H7 (cell line): ENCODE measurements at regions not wholly inside any gene's neighbourhood (a gene's known extent, or its start where the extent isn't known, plus 50 kb on each side); places are given as distances from the start of the nearest gene placed in this dataset.
"Not testable (repeated sequence)": the region's sequence is repeated elsewhere in the genome, so short reads cannot be mapped to it uniquely, and the experiment has no call there.

ENCODE experiments used
- DNase-seq: peaks from one replicate; pipeline ENCODE4 v3.0.0; 2012
- H3K27me3 ChIP-seq: 2 replicates; pipeline ENCODE4 v1.6.0; 2011; ENCODE audit warnings: mild to moderate bottlenecking, low read length; ENCODE audit not compliant: control insufficient read depth, insufficient read depth
- H3K36me3 ChIP-seq: replicated peaks from 2 replicates; pipeline ENCODE4 v1.5.1; 2011; ENCODE audit warnings: low read length; ENCODE audit not compliant: control insufficient read depth, insufficient read depth
- H3K4me3 ChIP-seq: 2 replicates; pipeline ENCODE4 v1.5.1; 2011; ENCODE audit warnings: low read depth, mild to moderate bottlenecking, control low read depth, low read length, moderate library complexity; ENCODE audit not compliant: insufficient read depth

DNA sequence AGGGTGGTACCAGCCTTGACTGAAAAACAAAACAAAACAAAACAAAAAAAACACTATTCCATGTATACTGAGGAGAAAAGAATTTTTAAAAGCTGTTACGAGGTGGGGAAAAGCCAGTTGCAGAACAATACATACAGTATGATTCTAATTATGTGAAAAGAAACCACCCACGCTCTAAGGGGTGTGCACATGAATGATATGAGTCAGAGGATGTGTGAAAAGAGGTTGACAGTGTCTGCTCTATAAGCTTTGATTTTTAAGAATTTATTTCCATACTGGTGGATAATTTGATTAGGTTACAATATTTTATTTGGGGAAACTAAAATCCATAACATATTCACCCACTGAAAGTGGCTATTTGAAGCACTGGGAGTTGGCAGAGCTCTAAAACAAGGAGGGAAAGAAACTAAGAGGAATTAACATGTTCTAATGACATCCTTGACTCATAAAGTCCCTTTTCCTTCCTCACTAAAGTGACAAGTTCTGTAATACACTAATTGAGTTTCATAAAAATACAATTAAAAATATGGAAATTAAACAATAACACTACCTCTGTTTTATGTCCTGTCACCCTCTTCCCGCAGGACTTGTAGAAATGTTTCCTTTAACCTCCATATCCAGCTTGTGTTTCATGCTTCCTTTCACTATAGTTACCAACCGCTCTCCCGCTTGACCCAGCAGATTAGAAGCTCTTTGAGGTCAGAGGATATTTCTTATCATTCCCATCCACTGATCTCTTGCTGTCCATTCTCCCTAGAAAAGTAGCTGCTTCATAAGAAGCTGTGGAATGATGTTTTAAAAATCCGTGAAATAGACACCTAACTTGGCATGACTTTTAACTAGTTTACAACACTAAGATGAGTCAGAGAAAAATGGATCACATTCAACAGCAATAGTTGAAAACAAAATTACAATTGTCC, 118.6 kb upstream of the CCDC28A start:
- Histone ChIP-seq H3K27me3 (no peaks in the 10 kb centered on the region), H3K4me3 (no peak overlapping the region), H3K36me3 (no peaks in the 10 kb centered on the region)
- DNase-seq = no peak

GRCh38 chr6:138655828-138656227, 117.7 kb upstream of the CCDC28A start:
- DNase-seq = no peak
- H3K4me3 ChIP-seq = no peak overlapping the region

DNA sequence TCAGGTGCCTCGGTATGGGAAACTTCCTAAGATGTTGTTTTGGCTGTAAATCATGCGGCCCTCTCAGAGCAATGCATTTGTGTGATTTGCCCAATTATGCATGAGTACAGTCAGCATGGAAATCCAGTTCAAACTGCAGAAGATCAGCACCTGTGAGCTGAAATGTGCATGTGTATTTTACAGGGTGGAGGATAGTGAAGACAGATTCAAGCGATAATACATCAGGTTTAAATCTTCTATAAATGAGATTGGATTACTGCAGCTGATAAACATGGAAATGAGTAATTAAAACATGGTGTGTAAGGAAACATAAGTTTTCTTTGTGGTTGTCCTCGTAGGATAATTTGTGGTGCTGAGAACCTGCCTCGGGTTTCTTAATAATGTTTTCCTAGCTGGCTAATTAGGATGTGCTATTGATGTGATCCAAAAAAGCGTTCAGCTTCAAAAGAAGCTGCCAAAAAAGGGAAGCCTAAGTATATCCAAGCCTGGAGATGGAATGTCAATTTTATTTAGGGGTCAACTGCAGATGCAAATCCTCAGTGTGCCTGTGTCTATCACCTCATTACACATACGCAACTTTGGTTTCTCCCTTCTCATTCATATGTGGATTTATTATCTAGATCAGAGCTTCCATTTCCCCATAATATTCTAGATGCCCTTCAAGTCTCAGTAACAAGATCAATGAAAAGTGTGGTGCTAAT, 117.1 kb upstream of the CCDC28A start:
- Histone ChIP-seq H3K27me3 (no peaks in the 10 kb centered on the region), H3K4me3 (no peak overlapping the region), H3K36me3 (no peaks in the 10 kb centered on the region)
- DNase-seq = no peak

More at GRCh38 chr6:138655828-138656227, 117.7 kb upstream of the CCDC28A start:
- H3K27me3 ChIP-seq = no peaks in the 10 kb centered on the region
- no peaks in the 10 kb centered on the region for H3K36me3 ChIP-seq

DNA sequence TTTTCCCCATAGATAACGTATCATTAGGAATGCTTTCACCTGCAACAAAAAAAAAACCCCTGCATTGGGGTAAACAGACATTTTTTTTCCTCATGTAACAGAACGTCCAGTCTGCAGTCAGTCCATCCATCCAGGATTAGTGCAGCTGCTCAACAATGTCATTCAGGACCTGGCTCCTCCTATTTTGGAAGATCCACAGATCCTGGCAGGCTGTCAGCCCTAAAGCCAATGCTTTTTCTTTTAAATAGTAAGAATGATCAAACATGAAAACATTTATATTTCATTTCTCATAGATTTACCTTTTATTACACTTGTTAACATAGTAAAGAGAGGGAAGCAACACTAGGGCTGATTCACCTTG, 116.5 kb upstream of the CCDC28A start:
- DNase-seq = no peak
- no peak overlapping the region for H3K4me3 ChIP-seq
- H3K36me3 ChIP-seq = no peaks in the 10 kb centered on the region
- H3K27me3 ChIP-seq = no peaks in the 10 kb centered on the region

GRCh38 chr6:138659998-138660397, 113.6 kb upstream of the CCDC28A start:
- DNase-seq = no peak
- H3K36me3 ChIP-seq = no peaks in the 10 kb centered on the region
- no peak overlapping the region for H3K4me3 ChIP-seq
- H3K27me3 ChIP-seq = no peaks in the 10 kb centered on the region

- Histone ChIP-seq H3K4me3 (no peak overlapping the region), H3K36me3 (no peaks in the 10 kb centered on the region), H3K27me3 (no peaks in the 10 kb centered on the region)
- no peak for DNase-seq
These were observed 111.1 kb upstream of the CCDC28A start for GRCh38 chr6:138662471-138662870.

- Histone ChIP-seq H3K27me3 (no peaks in the 10 kb centered on the region), H3K36me3 (no peaks in the 10 kb centered on the region), H3K4me3 (no peak overlapping the region)
- DNase-seq = no peak
These were observed 109.7 kb upstream of the CCDC28A start for GRCh38 chr6:138663892-138664291.

- Histone ChIP-seq H3K36me3 (no peaks in the 10 kb centered on the region), H3K4me3 (no peak overlapping the region), H3K27me3 (no peaks in the 10 kb centered on the region)
- DNase-seq = no peak
These were observed 108.8 kb upstream of the CCDC28A start for GRCh38 chr6:138664745-138665144.

GRCh38 chr6:138666636-138667035, 106.9 kb upstream of the CCDC28A start:
- Histone ChIP-seq H3K36me3 (no peaks in the 10 kb centered on the region), H3K4me3 (no peak overlapping the region), H3K27me3 (no peaks in the 10 kb centered on the region)
- DNase-seq = no peak

DNA sequence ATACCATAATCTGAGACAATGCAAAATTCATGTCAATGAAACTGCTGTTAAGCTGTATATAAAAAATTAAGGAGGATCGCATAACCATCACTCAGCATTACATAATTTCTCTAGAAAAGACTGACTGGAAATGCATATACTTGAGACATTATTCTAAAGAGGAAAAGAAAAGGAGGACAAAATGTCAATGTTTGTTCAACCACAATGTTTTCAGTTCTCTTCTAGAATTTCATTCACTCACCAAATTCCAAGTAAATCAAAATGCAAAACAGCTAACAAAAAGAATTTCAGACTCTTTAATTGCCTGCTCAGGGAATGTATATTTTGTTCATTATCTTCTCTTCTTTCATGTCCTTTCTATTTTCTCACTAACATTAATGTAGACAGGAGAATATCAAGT, 106.2 kb upstream of the CCDC28A start:
- Histone ChIP-seq H3K27me3 (no peaks in the 10 kb centered on the region), H3K4me3 (no peak overlapping the region), H3K36me3 (no peaks in the 10 kb centered on the region)
- DNase-seq = no peak

- DNase-seq = no peak
- Histone ChIP-seq H3K36me3 (no peaks in the 10 kb centered on the region), H3K27me3 (no peaks in the 10 kb centered on the region), H3K4me3 (no peak overlapping the region)
These were observed 102.2 kb upstream of the CCDC28A start for GRCh38 chr6:138671351-138671750.

GRCh38 chr6:138673346-138674014, 100.1 kb upstream of the CCDC28A start:
- no peak for DNase-seq
- H3K36me3 ChIP-seq = no peaks in the 10 kb centered on the region
- H3K27me3 ChIP-seq = no peaks in the 10 kb centered on the region
- no peak overlapping the region for H3K4me3 ChIP-seq

DNA sequence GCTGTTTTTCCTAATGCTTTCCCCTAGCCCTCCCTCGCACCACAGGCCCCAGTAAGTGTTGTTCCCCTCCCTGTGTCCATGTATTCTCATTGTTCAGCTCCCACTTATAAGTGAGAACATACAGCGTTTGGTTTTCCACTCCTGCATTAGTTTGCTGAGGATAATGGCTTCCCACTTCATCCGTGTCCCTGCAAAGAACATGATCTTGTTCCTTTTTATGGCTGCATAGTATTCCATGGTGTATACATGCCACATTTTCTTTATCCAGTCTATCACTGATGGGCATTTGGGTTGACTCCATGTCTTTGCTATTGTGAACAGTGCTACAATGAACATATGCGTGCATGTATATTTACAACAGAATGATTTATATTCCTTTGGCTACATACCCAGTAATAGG, 99.1 kb upstream of the CCDC28A start:
- DNase-seq, H3K36me3 ChIP-seq, H3K4me3 ChIP-seq, H3K27me3 ChIP-seq: not testable (repeated sequence)

- DNase-seq = no peak
- Histone ChIP-seq H3K27me3 (no peaks in the 10 kb centered on the region), H3K4me3 (no peak overlapping the region), H3K36me3 (no peaks in the 10 kb centered on the region)
These were observed 96.0 kb upstream of the CCDC28A start for GRCh38 chr6:138677538-138677937.

GRCh38 chr6:138678168-138678567, 95.4 kb upstream of the CCDC28A start:
- DNase-seq = no peak
- H3K27me3 ChIP-seq = no peaks in the 10 kb centered on the region
- H3K4me3 ChIP-seq = no peak overlapping the region
- H3K36me3 ChIP-seq = no peaks in the 10 kb centered on the region
